ENCODE measurements at regions not wholly inside any gene's neighbourhood (a gene's known extent, or its start where the extent isn't known, plus 50 kb on each side); places are given as distances from the start of the nearest gene placed in this dataset.

DNA sequence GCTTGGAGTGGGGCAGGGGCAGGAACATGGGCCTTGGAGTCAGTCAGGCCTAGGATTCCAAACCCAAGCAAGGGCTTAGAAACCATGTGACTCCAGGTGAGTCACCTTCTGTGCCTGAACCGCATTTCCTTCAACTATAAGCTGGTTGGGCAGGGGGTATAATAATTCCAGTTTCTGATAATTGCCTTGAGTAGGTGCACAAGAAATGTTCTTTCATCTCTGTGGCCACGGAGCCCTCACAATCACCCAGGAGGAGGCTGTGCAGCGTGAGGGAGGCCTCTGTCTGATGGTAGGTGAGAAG lies 112.1 kb upstream of the HAAO start:
- Histone ChIP-seq H3K4me2 (ENCODE audit: extremely low read depth, insufficient read depth, low read length) (no peak overlapping the region), H4K20me1 (ENCODE audit: control insufficient read depth, extremely low read depth, insufficient read depth, low read length) (no peaks in the 10 kb centered on the region), H3K4me3 (replicated peaks in 1 of 4; ENCODE audit: control extremely low read depth in 1 of 4, insufficient read depth in 1 of 4, low read depth in 3 of 4, low read length in 4 of 4) (no peak overlapping the region), H3K36me3 (ENCODE audit: control insufficient read depth, insufficient read depth, low read length) (no peaks in the 10 kb centered on the region), H3K79me2 (ENCODE audit: control insufficient read depth, insufficient read depth, low read length) (no peaks in the 10 kb centered on the region), H3K4me1 (ENCODE audit: control insufficient read depth, extremely low read depth, insufficient read depth, low read length) (peaks cover 35% of the 10 kb centered on the region), H2AFZ (ENCODE audit: low read length) (no peak overlapping the region), H3K9me3 (ENCODE audit: control insufficient read depth, insufficient read depth, low read depth, low read length) (no peaks in the 10 kb centered on the region), H3K27me3 (ENCODE audit: control insufficient read depth, insufficient read depth, low read length) (peaks cover 3% of the 10 kb centered on the region), H3K9ac (ENCODE audit: insufficient read depth, low read length) (no peak overlapping the region), H3K27ac (ENCODE audit: insufficient read depth, low read length) (no peak overlapping the region)
- DNase-seq (ENCODE audit: low read depth in 2 of 2) = no peak
- TF ChIP-seq, protein P1, sequence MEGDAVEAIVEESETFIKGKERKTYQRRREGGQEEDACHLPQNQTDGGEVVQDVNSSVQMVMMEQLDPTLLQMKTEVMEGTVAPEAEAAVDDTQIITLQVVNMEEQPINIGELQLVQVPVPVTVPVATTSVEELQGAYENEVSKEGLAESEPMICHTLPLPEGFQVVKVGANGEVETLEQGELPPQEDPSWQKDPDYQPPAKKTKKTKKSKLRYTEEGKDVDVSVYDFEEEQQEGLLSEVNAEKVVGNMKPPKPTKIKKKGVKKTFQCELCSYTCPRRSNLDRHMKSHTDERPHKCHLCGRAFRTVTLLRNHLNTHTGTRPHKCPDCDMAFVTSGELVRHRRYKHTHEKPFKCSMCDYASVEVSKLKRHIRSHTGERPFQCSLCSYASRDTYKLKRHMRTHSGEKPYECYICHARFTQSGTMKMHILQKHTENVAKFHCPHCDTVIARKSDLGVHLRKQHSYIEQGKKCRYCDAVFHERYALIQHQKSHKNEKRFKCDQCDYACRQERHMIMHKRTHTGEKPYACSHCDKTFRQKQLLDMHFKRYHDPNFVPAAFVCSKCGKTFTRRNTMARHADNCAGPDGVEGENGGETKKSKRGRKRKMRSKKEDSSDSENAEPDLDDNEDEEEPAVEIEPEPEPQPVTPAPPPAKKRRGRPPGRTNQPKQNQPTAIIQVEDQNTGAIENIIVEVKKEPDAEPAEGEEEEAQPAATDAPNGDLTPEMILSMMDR (conservative IDR thresholded peaks at IDR 0.05 in 1 of 2, IDR thresholded peaks at IDR 0.05 in 1 of 2; ENCODE audit: low read depth in 1 of 2, low read length in 2 of 2) = no peak
- no peak for TF ChIP-seq EZH2 (IDR thresholded peaks at IDR 0.05; ENCODE audit: low read length, missing control alignments)

GRCh38 chr2:42903821-42904575 lies 111.6 kb upstream of the HAAO start:
- Histone ChIP-seq H3K4me3 (replicated peaks in 1 of 4; ENCODE audit: control extremely low read depth in 1 of 4, insufficient read depth in 1 of 4, low read depth in 3 of 4, low read length in 4 of 4) (no peak overlapping the region), H3K79me2 (ENCODE audit: control insufficient read depth, insufficient read depth, low read length) (no peaks in the 10 kb centered on the region), H3K27ac (ENCODE audit: insufficient read depth, low read length) (no peak overlapping the region), H3K4me1 (ENCODE audit: control insufficient read depth, extremely low read depth, insufficient read depth, low read length) (peaks cover 35% of the 10 kb centered on the region), H3K4me2 (ENCODE audit: extremely low read depth, insufficient read depth, low read length) (no peak overlapping the region), H3K27me3 (ENCODE audit: control insufficient read depth, insufficient read depth, low read length) (peaks cover 3% of the 10 kb centered on the region), H4K20me1 (ENCODE audit: control insufficient read depth, extremely low read depth, insufficient read depth, low read length) (no peaks in the 10 kb centered on the region), H2AFZ (ENCODE audit: low read length) (no peak overlapping the region), H3K9me3 (ENCODE audit: control insufficient read depth, insufficient read depth, low read depth, low read length) (no peaks in the 10 kb centered on the region), H3K36me3 (ENCODE audit: control insufficient read depth, insufficient read depth, low read length) (no peaks in the 10 kb centered on the region), H3K9ac (ENCODE audit: insufficient read depth, low read length) (no peak overlapping the region)
- TF ChIP-seq EZH2 (IDR thresholded peaks at IDR 0.05; ENCODE audit: low read length, missing control alignments) = no peak
- TF ChIP-seq, protein P1 (conservative IDR thresholded peaks at IDR 0.05 in 1 of 2, IDR thresholded peaks at IDR 0.05 in 1 of 2; ENCODE audit: low read depth in 1 of 2, low read length in 2 of 2) = no peak
- no peak for DNase-seq (ENCODE audit: low read depth in 2 of 2)

- no peaks in the 10 kb centered on the region for H3K79me2 ChIP-seq (ENCODE audit: control insufficient read depth, insufficient read depth, low read length)
- peaks cover 3% of the 10 kb centered on the region for H3K27me3 ChIP-seq (ENCODE audit: control insufficient read depth, insufficient read depth, low read length)
- H3K9me3 ChIP-seq (ENCODE audit: control insufficient read depth, insufficient read depth, low read depth, low read length) = no peaks in the 10 kb centered on the region
- no peak overlapping the region for H3K4me2 ChIP-seq (ENCODE audit: extremely low read depth, insufficient read depth, low read length)
- DNase-seq (ENCODE audit: low read depth in 2 of 2) = no peak
- H3K27ac ChIP-seq (ENCODE audit: insufficient read depth, low read length) = no peak overlapping the region
- no peak for TF ChIP-seq EZH2 (IDR thresholded peaks at IDR 0.05; ENCODE audit: low read length, missing control alignments)
- TF ChIP-seq, protein P1 (conservative IDR thresholded peaks at IDR 0.05 in 1 of 2, IDR thresholded peaks at IDR 0.05 in 1 of 2; ENCODE audit: low read depth in 1 of 2, low read length in 2 of 2) = no peak
- no peak overlapping the region for H3K4me3 ChIP-seq (replicated peaks in 1 of 4; ENCODE audit: control extremely low read depth in 1 of 4, insufficient read depth in 1 of 4, low read depth in 3 of 4, low read length in 4 of 4)
- H4K20me1 ChIP-seq (ENCODE audit: control insufficient read depth, extremely low read depth, insufficient read depth, low read length) = no peaks in the 10 kb centered on the region
- no peak overlapping the region for H3K9ac ChIP-seq (ENCODE audit: insufficient read depth, low read length)
- H3K4me1 ChIP-seq (ENCODE audit: control insufficient read depth, extremely low read depth, insufficient read depth, low read length) = peaks cover 28% of the 10 kb centered on the region
- H3K36me3 ChIP-seq (ENCODE audit: control insufficient read depth, insufficient read depth, low read length) = no peaks in the 10 kb centered on the region
- H2AFZ ChIP-seq (ENCODE audit: low read length) = no peak overlapping the region
Observed at GRCh38 chr2:42902939-42903709, 110.7 kb upstream of the HAAO start.

All from fibroblast of lung (primary cell).